NCI-H2107 (cell line): ENCODE measurements at regions not wholly inside any gene's neighbourhood (a gene's known extent, or its start where the extent isn't known, plus 50 kb on each side); places are given as distances from the start of the nearest gene placed in this dataset.

Experiments used
- DNase-seq: peaks from one replicate; lab custom pipeline; 2025; lab: John Stamatoyannopoulos, UW

DNA sequence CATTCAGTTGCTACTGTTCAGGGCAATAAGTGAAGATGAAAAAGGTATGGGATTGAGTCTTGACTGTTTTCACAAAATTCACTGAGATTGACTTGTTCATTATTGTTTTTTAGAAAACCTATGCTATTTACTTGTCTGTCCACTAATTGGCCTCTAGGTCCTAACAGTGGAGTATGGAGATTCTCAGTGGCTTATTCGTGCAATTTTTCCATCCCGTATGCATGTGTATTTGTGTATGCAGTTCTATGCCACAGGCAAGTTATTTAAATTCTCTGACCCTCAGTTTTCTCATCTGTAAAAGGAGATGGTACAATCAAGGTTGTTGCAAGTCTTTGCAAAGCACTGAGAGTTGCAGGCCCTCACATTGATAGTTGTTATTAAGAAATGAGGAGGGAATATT is 151.0 kb downstream of the BBOX1 start:
- DNase-seq: no peak

DNA sequence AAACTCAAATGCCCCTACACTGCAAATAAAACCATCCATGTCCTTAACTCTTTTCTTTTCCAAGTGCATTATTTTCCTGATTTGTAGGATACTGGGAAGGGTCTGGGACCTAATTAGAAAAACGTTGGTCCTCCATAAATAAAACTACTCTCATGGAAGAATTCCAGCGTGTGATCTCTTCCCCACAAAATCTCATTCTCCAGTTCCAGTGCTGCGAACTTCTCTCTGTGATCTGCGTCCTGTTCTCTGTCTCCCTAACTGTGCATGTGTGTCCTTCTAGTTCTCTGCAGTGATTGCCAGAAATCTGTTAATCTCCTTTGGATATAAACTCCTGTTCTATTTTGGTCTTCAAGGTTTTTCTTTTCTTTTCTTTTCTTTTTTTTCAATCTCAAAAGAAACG is 148.1 kb downstream of the BBOX1 start:
- DNase-seq: no peak

DNA sequence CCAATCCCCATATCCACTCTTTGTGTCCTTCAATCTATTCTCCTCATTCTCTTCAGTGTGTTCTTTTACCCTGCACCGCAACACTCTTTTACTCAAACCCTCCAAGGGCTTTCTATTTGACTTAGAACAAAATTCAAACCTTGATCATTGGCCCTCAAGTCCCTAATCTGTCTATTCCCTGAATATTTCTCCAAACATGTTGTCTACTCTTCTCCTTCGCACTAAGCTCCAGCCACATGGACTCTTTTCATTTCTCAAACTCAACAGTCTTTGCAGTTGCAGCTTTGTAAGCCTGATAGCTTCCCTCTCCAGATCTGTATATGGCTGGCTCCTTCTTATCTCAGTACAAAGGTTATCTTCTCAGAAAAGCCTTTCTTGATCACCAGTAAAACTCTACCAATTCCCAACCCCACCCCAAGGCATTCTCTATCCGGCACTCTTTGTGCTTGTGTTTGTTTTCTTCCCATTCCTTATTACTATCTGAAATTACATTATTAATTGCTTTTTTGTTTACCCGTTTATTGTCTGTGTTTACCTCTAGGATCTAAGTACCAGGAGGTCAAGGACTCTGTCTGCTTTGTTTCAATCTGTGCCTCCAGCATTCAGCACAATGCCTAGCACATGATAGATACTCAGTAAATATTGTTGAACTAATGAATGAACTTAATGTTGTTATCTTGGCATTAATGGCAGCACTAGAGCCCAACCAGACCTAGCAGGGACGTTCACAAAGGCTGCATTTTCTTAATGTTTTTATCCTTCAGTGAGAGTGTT is 147.4 kb downstream of the BBOX1 start:
- DNase-seq: no peak

DNA sequence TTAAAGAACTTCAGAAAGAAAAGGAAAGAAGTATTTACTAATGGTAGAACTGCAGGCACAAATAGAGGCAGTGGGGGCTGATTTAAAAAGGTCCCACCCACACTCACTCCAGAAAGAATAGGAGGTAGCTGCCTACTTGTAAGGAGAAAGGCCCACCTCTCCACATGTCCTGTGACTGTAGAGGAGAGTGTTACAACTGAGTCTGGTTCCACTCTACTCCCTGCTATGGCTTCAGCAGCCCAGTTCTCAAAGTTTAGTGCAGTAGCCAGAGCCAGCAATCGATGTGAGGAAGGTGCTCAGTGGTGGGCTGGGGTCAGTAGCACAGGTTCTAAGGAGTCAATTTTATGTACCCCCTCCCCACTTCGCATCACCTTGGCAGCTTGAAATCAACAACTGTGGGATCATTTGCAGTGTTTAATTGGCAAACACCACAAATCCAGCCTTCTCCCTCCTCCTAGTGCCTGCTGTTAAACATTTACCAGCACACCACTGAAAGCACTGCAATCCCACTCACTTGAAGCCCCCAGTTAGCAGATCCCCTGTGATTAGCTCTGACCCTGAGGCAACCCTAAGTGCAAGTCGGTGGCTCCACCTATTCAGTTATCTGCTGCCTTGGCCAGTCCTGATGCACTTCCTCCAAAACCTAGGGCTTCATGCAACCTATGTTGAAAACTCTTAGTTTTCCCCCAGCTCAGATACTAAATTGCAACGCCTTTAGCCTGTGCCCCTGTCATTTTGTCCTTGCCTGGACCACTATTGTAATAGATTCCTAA is 146.6 kb downstream of the BBOX1 start:
- no peak for DNase-seq

DNA sequence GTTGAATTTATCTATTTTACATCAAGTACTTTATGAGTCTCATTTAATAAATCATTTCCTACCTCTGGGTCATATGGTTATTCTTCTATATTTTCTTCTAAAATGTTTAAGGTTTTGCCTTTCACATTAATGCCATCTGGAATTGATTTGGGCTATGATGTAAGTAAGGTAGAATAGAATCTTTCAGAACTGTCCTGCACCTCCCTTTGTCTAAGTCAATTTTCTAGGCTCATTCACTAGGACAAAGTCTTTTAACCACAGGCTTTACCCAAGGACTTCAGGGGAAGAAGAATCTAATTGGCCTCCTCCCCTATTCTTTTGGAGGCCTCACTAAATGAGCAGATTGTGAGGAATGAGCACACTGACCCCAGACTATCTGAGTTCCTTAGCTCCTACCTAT is 146.0 kb downstream of the BBOX1 start:
- no peak for DNase-seq

DNA sequence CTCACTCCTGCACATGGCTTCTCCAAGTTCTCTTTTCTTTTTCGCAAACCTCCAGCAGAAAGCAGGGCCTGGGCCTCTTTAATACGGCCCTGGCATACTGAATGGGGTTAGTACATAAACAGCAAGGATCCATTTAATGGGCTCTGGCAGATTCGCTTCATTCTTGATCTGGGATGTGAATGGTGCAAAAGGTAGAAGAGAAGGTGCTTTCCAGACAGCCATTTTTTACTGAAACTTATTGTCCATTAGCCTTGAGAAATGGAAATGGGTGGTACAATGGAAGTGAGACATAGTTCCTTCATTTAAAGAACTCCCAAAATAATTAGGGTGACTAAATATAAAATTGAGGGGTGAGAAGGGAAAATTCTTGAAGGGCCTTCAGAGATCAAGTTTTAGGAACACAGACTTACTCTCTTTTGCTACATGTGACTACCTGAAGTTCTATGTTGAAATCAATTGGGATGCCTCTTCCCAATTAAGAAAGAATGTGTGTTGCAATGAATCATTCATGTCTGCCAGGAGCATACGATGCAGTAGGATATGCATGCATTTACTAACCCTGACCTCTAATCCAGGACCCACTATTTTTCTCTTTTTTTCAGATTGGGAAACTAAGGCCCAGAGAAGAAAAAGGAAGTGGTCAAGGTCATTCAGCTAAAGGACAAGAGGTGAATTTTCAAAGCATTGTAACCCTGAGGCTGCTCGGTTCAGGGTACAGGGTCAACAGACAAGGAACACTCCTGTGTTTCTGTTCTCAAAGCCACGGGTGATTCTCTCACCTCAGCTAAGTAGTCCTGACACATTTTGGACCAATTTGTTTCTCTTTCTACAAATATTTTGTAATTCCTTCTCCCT is 144.1 kb downstream of the BBOX1 start:
- DNase-seq: no peak

DNA sequence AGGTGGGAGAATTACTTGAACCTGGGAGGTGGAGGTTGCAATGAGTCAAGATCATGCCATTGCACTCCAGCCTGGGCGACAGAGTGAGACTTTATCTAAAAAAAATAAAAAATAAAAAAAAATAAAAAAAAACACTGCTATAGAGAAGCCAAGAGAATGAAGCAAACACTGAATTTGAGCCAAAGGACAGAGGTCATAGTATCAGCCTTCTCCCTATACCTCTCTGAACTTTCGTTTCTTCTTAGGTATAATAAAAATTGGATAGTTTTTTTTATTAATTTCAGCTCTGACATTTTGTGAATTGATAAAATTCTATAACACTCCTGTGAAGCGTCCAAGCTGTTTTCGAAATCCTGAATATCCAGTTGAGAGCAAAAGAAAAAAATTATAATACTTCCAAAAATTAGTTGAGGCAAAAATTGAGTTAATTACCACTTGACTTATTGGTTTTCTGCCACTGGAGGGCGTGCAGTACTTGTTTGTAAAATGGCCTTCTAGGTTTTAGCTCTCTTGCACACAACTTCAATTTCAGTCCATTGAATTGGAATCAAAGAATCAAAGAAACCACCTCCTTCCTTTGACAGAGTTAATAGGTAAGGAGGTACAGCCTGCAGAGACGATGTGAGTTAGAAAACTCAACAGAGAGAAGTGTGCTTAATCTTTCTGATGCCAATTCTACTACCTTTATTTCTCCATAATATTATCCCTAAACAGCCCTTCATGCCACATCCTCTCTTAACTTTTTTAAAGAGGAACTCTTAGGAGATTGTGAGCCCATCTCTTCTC is 143.2 kb downstream of the BBOX1 start:
- peak; percentile 51 for DNase-seq

DNA sequence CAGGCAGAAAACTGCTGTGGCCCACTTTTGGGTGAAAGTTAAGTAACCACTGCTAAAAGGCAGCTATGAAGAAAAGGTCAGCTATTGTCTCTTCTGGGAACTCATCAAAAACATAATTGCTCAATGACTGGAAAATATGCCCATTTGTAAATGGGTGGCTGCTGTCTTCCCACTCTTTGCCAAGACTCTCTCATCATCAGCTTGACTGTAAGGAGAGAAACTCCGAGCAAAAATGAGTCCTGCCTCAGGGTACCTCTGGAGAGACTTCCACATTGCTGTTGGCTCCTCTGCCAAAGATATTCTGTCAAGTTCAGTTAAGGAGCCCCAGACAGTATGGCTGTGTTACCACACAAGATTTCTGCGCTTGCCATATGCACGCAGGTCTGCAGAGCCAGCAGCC is 138.7 kb downstream of the BBOX1 start:
- no peak for DNase-seq

DNA sequence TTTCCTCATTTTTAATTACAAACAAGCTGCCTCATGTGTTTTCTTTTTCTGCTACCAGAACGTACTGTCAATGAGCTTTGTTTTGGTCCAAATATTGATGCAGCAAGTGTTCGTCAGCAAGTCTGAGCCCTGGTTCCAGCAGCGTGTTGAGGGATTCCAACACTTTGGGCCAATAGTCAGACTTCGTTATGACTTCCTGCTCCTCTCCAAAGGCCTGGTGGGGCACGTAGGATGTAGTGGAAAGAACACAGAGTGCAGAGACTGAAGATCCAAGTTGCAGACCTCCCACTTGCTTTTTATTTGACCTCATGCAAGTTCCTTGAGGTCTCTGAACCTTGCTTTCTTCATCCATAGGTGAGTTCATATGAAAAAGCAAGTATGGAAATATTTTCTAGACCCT is 138.2 kb downstream of the BBOX1 start:
- DNase-seq: no peak
